ENCODE measurements at regions not wholly inside any gene's neighbourhood (a gene's known extent, or its start where the extent isn't known, plus 50 kb on each side); places are given as distances from the start of the nearest gene placed in this dataset.

GRCh38 chr4:178448372-178449035 lies 1006.3 kb upstream of the AGA start:
- no peak for DNase-seq

DNA sequence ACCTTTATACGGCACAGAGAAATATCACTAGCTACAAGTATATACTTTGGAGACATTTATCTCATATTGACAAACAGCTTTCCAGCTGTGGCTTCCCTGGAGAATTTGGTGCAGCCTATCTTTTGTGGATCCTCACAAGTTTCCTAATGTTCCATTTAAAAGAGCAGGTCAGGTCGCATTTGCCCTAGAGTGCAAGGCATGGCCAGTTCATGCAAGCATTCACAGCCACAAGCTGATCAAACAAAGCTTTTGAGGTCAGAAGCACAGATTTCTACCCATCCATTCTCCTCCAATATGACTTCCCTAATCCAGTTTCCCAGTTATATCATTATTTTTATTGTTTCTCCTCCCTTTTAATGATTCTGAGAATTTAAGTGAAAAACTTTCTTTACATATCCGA lies 1008.4 kb upstream of the AGA start:
- no peak for DNase-seq

DNA sequence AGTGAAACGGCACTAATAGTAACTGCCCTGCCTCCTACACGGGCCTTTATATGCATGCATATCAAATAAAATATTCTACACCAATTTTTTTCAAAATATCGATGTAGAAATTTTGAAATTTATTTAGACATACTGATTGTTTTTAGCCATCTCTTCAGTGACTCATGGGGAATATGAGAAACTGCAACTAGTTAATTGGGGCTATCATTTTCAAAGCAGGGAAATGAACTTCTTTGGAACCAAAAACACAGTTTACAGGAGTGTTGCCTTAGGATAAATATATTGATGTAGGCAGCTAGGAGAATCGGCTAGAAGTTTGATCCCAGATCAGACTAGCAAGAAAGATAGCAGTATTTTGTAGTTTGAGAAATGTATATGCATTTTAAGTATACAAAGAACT lies 1010.8 kb upstream of the AGA start:
- DNase-seq = no peak

- DNase-seq = no peak
Observed at GRCh38 chr4:178457286-178457685, 1015.0 kb upstream of the AGA start.

DNA sequence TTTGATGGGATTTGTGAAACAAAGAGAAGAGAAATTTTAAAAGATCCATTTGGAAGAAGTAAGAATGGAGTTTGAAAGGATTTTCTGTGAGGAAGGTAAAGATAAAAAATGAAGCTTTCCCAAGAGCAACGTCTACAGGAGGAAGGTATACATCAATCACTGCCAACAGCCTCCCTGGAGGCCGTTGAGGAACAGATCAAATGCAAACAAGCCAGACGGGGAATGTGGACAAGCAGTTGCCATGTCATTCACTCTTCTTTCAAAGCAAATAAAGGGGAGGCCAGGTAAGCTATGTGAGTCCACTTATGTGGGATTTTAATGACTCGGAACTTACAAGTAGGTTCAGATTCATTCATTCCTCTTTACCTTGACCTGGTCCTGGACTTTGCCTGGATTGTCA lies 1020.5 kb upstream of the AGA start:
- DNase-seq = no peak

- DNase-seq = no peak
Observed at GRCh38 chr4:178463747-178464146, 1021.5 kb upstream of the AGA start.

DNA sequence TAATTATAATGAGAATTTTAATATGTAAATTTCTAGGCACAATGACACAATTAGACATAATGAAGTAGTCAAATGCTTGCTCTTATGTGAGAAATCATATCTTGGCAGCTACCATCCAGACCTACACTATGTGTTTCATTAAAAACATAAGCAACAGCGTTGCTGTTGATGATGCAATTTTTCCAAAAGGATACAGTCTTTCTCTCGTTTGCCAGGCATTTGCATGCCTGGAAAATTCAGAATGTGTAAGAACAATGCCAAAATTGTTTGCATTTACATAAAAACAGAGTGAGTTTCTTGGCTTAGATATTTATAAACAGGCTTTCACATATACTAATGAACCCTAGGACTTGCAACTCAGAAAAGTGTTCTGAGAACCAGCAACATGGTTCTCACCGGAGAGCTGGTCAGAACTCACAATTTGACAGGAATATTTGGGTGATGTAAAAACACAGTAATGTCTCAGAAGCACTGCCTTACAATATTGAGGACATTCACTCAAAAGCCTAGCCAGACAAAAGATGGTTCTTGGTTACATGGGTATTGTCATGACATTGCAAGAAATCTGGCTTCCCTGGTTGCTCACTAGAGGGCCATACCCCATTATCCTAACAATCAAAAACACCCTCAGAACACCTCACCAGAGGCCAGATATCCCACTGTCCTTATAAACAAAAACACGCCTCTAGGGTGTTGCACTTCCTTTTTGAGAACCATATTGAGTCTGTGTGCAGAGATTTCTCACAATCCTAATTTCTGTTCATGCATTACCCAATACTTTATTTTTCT lies 1029.0 kb upstream of the AGA start:
- no peak for DNase-seq

- no peak for DNase-seq
Observed at GRCh38 chr4:178471994-178472393, 1029.8 kb upstream of the AGA start.

GRCh38 chr4:178480105-178480504 lies 1037.9 kb upstream of the AGA start:
- DNase-seq = no peak

DNA sequence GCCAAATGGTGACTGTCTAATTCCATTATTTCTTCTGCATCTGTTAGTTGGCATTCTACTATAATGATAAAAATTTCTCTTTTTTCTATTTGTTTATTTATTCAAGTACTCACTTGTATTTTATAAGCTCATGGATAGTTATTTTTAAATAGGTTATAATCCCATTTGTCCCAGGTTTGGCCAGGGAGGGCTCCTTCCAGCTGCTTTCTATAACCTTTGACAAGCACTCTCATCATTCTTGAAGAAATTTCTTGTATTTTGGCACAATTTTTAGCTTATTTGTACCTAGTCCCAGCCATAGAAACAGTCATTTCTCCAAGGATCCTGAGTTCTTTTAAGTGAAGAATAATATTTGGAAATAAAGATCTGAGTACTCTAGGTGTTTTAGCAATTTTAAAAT lies 1038.6 kb upstream of the AGA start:
- DNase-seq = no peak

DNA sequence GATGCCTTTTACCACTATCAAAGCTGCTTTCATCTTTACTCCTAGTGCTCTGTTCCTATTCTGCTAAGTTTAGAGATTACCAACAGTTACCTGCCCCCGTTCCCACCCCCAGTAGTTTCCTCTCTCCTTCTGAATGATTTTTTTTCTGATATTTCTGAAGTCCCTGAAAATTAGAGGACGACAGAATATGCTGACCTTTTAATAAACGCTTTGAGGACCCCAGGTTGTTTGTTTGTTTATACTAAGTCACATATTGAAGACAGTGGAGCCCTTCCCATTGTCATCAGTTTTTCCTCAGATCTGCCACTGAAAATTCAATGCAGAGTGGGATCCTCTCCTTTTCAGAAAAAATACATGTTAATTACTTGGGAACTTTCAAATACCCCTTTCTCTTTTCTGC lies 1039.3 kb upstream of the AGA start:
- DNase-seq = no peak

DNA sequence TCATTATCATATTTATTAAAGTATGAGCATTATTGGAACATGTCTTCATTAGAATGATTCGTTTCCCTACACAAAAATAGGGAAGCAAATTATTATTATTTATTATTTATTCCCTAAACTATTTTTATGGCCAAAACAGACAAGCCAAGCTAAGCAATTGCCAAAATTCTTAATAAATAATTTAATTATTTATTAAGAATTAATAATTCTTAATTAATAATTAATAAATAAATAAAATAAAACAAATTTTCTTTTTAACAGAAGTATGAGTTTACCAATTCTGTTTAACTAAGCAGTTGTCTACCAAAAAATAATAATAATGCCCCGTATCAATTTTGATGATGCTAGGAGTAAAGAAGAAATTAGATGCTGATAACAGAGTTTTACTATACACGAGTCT lies 1080.8 kb upstream of the AGA start:
- DNase-seq = no peak

DNA sequence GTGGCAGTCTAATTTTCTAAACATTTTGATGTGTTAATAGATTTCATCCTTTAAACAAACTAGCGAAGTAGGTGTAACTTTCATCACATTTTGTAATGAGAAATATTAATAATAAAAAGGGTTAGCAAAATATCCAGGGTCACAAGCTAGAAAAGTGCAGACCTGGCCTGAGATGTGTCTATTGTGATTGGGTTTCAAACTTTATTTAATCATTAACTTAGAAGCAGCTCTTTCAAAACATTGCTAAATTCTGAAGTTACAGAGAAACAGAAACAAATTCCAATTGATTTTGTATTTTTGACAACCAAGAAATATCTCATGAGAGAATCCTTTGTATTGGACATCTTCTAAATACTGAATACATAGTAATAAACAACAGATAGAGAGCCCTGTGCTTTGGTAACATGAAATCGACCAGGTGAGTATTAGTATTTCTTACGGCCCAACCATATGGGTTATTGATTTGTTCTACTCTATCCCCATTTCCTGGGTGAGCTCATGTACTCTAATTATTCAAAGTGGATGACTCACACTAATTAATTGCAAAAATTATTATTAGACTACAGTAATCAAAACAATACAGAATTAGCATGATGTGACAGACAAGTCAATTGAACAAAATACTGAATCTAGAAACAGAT lies 1093.8 kb upstream of the AGA start:
- DNase-seq = no peak

DNA sequence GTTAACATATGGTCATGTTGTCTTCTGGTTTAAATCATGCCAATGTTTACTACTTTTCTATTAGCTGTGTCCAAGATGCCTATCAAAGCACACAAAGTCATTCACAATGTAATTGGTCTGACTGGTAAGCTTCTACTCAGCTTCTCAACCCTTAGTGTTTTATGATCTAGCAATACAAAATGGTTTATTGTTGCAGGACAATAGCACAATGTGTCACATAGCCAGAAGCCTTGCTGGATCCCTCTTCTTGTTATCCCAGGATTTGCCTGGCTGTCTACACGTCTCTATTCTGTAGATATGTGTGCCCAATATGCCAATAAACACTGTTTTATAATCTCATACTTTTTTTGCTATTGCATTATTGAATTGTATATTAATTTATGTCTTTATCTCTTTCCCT lies 1111.0 kb upstream of the AGA start:
- no peak for DNase-seq

GRCh38 chr4:178554352-178554751 lies 1112.1 kb upstream of the AGA start:
- DNase-seq = no peak

DNA sequence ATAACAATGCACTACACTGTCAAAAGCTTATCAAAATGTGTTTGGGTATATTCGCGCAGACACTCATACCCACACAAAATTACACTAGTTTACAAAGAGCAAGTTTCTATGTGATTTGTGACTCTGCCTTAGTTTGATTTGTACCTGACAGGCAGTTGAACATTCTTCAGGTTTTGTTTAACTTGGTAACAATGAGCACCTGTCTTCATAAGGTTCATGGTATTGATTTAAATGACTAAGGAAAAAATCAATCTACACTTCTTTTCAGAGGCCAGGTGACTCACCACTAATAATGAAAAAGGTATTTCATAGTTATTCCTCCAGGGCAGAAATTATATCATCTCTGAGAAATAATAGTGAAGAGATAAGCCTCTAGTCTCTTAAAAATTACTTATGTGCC lies 1114.6 kb upstream of the AGA start:
- DNase-seq = no peak

DNA sequence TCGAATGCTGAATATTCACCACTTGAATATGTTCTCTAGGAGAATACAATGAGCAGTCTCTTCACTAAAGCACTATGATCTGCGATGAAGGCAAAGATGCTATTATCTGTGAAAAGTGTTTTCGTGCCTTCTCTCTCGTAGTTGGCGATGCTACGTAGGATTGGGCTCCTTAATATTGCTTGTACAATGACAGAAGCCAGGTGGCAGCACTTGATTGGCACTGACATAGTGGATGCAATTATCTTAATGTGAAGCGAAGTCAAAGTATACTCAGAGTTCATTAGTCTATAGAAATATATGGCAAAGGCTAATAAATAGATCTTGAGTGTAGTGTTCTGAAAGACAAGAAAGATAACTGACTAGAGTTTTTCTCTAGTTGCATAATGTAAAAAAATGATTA lies 1135.7 kb upstream of the AGA start:
- DNase-seq = no peak

DNA sequence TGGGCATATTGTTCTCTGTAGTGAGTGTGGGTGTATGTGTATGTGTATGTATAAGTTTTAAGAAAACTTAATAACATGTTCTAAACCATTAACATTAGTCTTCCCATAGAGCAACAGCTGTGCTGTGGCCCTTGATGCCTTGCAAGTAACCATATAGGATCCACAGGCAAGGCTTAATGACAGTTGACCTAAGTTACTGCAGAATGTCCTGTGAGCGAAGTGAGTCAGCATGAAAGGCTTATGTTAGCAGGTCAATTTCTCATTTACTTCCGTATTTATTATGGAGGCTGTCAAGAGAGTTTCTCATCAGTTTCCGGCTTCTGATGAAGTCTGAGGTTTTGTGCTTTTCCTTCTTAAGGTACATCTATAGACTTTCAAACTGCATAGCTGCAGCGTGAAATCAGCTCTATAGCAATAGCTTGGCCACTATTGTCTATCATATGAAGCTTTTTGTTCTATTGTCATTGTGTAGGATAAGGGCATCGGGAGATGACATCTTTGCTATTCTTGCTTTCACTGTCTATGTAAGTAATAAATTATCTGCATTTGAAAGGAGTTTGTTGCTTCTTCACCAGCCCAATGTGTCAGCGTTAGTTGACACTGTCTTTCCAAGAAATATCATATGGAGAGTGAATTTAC lies 1153.4 kb upstream of the AGA start:
- DNase-seq = no peak

DNA sequence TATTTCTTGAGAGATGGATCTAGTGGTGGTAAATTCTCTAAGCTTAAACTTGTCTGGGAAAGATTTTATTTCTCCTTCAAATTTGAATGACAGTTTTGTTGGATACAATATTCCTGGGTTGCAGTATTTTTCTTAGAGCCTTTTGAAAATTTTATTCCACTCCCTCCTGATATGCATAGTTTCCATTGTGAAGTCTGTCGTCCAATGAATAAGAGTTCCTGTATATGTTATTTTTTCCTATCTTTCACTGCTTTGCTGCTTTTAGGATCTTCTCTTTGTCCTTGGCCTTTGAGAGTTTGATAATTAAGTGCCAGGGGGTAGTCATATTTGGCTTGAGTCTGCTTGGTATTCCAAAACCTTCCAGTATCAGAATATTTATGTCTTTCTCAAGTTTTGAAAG lies 1156.4 kb upstream of the AGA start:
- no peak for DNase-seq

GRCh38 chr4:178599521-178599920 lies 1157.3 kb upstream of the AGA start:
- no peak for DNase-seq

GRCh38 chr4:178602833-178603232 lies 1160.6 kb upstream of the AGA start:
- no peak for DNase-seq

DNA sequence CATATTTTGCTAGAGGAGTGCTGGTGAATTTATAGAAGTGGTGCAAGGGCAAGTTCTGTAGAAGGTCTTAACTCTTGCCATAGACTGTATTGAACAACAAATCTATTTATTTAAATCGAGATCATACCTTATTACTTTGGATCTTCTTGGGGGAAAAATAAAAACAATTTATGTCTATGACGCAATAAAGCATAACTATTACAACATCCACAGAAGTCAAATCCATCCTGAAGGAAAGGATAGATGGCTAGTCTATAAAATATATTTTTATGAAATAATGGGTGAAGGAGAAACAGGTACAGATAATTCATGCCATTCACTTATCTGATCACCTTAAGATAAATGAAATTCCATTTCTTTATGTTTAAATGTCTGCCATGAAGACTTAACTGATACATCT lies 1168.8 kb upstream of the AGA start:
- no peak for DNase-seq

- DNase-seq = no peak
Observed at GRCh38 chr4:178612733-178613132, 1170.5 kb upstream of the AGA start.

- no peak for DNase-seq
Observed at GRCh38 chr4:178632415-178632814, 1190.2 kb upstream of the AGA start.

Data from bone marrow (tissue), 2 donors.